GM18519 (cell line): ENCODE measurements at regions not wholly inside any gene's neighbourhood (a gene's known extent, or its start where the extent isn't known, plus 50 kb on each side); places are given as distances from the start of the nearest gene placed in this dataset.

Experiments
- ATAC-seq: cut with Tn5 transposase; IDR thresholded peaks from one replicate; pipeline ENCODE4 v1.9.1; 2021; ENCODE audit warnings: mild to moderate bottlenecking, moderate library complexity; ENCODE audit not compliant: unreplicated experiment, low FRiP score

GRCh38 chr3:148102156-148102555, 595.5 kb upstream of the AGTR1 start:
- ATAC-seq, result no peak

- ATAC-seq, result no peak
Measured at GRCh38 chr3:148106062-148106461, 591.6 kb upstream of the AGTR1 start.

GRCh38 chr3:148126956-148127355, 570.7 kb upstream of the AGTR1 start:
- no peak for ATAC-seq

- ATAC-seq, result no peak
Measured at GRCh38 chr3:148128136-148128535, 569.6 kb upstream of the AGTR1 start.

- no peak for ATAC-seq
Measured at GRCh38 chr3:148131990-148132638, 565.6 kb upstream of the AGTR1 start.

- ATAC-seq, result no peak
Measured at GRCh38 chr3:148136816-148137215, 560.9 kb upstream of the AGTR1 start.

GRCh38 chr3:148146241-148146640, 551.5 kb upstream of the AGTR1 start:
- ATAC-seq, result no peak

- no peak for ATAC-seq
Measured at GRCh38 chr3:148146947-148147826, 550.5 kb upstream of the AGTR1 start.

- no peak for ATAC-seq
Measured at GRCh38 chr3:148147903-148148302, 549.8 kb upstream of the AGTR1 start.

- ATAC-seq, result no peak
Measured at GRCh38 chr3:148149556-148149955, 548.1 kb upstream of the AGTR1 start.

- ATAC-seq, result no peak
Measured at GRCh38 chr3:148150141-148150540, 547.6 kb upstream of the AGTR1 start.

GRCh38 chr3:148158210-148158609, 539.5 kb upstream of the AGTR1 start:
- no peak for ATAC-seq

GRCh38 chr3:148162132-148162531, 535.6 kb upstream of the AGTR1 start:
- ATAC-seq, result no peak

- ATAC-seq, result no peak
Measured at GRCh38 chr3:148168347-148168746, 529.4 kb upstream of the AGTR1 start.

- ATAC-seq, result no peak
Measured at GRCh38 chr3:148173851-148174250, 523.9 kb upstream of the AGTR1 start.

GRCh38 chr3:148175214-148175613, 522.5 kb upstream of the AGTR1 start:
- no peak for ATAC-seq

GRCh38 chr3:148178503-148178902, 519.2 kb upstream of the AGTR1 start:
- no peak for ATAC-seq

- no peak for ATAC-seq
Measured at GRCh38 chr3:148184798-148185197, 512.9 kb upstream of the AGTR1 start.

GRCh38 chr3:148186881-148187280, 510.8 kb upstream of the AGTR1 start:
- no peak for ATAC-seq

- no peak for ATAC-seq
Measured at GRCh38 chr3:148187296-148187695, 510.4 kb upstream of the AGTR1 start.

GRCh38 chr3:148190441-148190990, 507.2 kb upstream of the AGTR1 start:
- ATAC-seq, result no peak

GRCh38 chr3:148191966-148192365, 505.7 kb upstream of the AGTR1 start:
- ATAC-seq, result no peak
